ENCODE measurements at regions not wholly inside any gene's neighbourhood (a gene's known extent, or its start where the extent isn't known, plus 50 kb on each side); places are given as distances from the start of the nearest gene placed in this dataset.

- TF ChIP-seq CTCF (IDR thresholded peaks at IDR 0.05) = no peak
- TF ChIP-seq POLR2A (IDR thresholded peaks at IDR 0.05) = no peak
These were observed 86.3 kb upstream of the CLSTN2 start for GRCh38 chr3:139848660-139849059.

Data from adrenal gland (tissue), 5 donors.